ENCODE measurements at regions not wholly inside any gene's neighbourhood (a gene's known extent, or its start where the extent isn't known, plus 50 kb on each side); places are given as distances from the start of the nearest gene placed in this dataset.

DNA sequence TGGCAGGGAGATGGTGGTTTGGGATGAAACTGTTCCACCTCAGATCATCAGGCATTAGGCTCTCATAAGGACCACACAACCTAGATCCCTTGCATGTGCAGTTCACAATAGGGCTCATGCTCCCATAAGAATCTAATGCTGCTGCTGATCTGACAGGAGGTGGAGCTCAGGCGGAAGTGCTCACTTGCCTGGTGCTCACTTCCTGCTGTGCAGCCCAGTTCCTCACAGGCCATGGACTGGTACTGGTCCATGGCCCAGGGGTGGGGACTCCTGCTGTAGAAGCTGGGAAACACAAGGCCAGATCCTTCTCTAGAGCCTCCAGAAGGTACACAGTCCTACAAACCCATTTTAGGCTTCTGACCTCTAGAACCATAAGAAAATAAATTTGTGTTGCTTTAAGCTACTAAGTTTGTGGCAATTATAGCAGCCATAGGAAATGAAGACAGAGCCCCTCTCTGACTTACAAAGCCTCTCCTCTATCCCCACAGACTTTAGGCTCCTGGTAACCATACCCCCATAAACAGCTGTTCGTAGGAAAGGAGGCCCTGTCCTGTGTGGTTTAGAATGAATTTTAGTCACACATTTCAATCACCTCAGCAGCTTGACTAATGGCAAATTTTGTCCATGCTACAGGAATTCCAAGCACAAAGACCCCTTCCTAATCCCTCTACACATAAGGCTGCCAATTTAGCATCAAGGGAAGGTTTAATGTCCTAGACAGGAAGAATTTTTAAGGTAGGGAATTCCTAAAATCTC, 206.1 kb upstream of the PHYHIPL start:
- no peaks in the 10 kb centered on the region for H3K36me3 ChIP-seq (ENCODE audit: insufficient read depth, low read length)
- H3K4me1 ChIP-seq (ENCODE audit: insufficient read depth, low read length): no peaks in the 10 kb centered on the region
- no peak overlapping the region for H3K27ac ChIP-seq (ENCODE audit: low read depth, low read length)
- no peak overlapping the region for H3K4me3 ChIP-seq (ENCODE audit: low read depth in 1 of 2, low read length in 2 of 2)
- H3K9ac ChIP-seq (ENCODE audit: low read length): no peak overlapping the region
- no peaks in the 10 kb centered on the region for H3K9me3 ChIP-seq (ENCODE audit: low read length)
- H3K27me3 ChIP-seq (ENCODE audit: control insufficient read depth in 1 of 2, insufficient read depth in 2 of 2, low read length in 2 of 2): no peaks in the 10 kb centered on the region

DNA sequence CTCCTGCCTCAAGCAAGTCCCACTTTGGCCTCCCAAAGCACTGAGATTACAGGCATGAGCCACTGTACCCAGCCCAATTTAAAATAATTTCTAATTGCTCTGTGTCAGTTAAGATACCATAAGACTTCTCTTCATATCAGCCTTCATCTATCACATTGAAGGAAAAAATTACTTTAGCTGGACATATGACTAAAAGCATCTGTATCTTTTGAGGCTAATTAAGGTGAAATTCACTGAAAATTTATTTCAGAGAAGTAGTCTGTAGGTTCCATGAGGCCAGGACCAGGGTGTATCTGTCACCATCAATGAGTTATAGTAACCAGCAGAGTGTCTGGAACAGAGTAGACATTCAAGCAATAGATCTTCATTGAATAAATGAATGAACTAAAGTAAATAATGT, 205.2 kb upstream of the PHYHIPL start:
- no peaks in the 10 kb centered on the region for H3K36me3 ChIP-seq (ENCODE audit: insufficient read depth, low read length)
- no peaks in the 10 kb centered on the region for H3K4me1 ChIP-seq (ENCODE audit: insufficient read depth, low read length)
- H3K27me3 ChIP-seq (ENCODE audit: control insufficient read depth in 1 of 2, insufficient read depth in 2 of 2, low read length in 2 of 2): no peaks in the 10 kb centered on the region
- H3K9ac ChIP-seq (ENCODE audit: low read length): no peak overlapping the region
- H3K27ac ChIP-seq (ENCODE audit: low read depth, low read length): no peak overlapping the region
- no peaks in the 10 kb centered on the region for H3K9me3 ChIP-seq (ENCODE audit: low read length)
- no peak overlapping the region for H3K4me3 ChIP-seq (ENCODE audit: low read depth in 1 of 2, low read length in 2 of 2)

DNA sequence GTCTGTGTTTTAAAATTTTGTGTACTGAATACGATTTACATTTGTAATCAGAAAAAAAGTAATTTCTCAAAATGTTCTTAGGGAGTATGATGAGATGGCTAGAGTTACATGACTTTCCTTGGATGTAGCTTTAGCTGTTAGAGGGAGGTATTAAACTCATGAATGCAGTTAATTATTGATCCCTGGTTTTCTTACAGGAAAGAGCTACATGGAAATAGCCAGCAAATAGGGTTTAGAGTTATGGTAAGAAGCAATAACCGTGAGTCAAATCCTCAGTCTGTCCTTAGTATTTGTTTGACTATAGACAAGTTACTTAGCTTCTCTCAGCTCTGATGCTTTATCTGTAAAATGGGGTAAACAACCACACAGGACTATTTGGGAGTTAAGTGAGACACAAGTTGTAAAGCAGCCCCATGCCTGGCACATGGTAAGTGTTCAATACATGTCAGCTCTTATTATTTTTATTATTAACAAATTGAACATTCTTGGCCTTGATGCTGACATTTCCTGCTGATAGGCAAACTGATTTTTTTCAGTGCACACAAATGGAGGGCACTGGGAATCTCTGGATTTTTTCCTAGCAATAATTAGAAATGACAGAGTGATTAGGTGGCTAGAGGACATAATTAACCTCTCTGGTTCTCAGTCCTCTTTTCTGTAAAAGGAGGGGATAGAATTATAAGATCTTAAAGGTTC, 204.5 kb upstream of the PHYHIPL start:
- H3K27ac ChIP-seq (ENCODE audit: low read depth, low read length): no peak overlapping the region
- no peaks in the 10 kb centered on the region for H3K27me3 ChIP-seq (ENCODE audit: control insufficient read depth in 1 of 2, insufficient read depth in 2 of 2, low read length in 2 of 2)
- H3K4me1 ChIP-seq (ENCODE audit: insufficient read depth, low read length): no peaks in the 10 kb centered on the region
- no peak overlapping the region for H3K4me3 ChIP-seq (ENCODE audit: low read depth in 1 of 2, low read length in 2 of 2)
- no peaks in the 10 kb centered on the region for H3K36me3 ChIP-seq (ENCODE audit: insufficient read depth, low read length)
- no peak overlapping the region for H3K9ac ChIP-seq (ENCODE audit: low read length)
- H3K9me3 ChIP-seq (ENCODE audit: low read length): no peaks in the 10 kb centered on the region

DNA sequence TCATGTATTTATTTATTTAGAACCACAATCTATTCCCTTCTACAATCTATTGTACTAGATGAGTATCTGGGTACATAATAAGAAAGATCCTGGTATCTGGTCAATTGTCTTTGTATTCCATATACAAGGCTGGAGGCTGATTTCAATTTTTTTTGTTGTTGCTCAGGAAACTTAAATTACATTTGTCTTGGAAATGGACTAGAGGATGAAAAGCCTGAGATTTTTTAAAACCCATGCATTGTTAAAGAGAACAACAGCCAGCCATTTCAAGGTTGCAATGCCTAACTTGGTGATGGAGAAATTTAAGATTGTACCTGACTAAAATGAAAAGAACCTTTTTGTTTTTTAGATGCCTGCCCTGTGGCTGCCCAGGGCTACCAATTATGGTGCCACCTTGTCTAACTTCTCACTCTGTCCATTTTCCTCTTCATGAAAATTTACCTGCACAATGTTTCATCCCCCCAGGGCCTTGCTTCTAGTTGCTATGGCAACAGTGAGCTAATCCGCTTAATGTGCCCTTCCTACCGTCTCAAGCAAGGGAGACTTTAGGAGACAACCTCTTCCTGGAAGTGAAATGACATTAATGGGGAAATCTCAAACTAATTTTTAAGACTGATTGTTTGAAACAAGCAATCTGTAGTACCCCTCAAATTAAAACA, 203.7 kb upstream of the PHYHIPL start:
- Histone ChIP-seq H3K36me3 (ENCODE audit: insufficient read depth, low read length) (no peaks in the 10 kb centered on the region), H3K4me1 (ENCODE audit: insufficient read depth, low read length) (no peaks in the 10 kb centered on the region), H3K27me3 (ENCODE audit: control insufficient read depth in 1 of 2, insufficient read depth in 2 of 2, low read length in 2 of 2) (no peaks in the 10 kb centered on the region), H3K9me3 (ENCODE audit: low read length) (no peaks in the 10 kb centered on the region), H3K27ac (ENCODE audit: low read depth, low read length) (no peak overlapping the region), H3K4me3 (ENCODE audit: low read depth in 1 of 2, low read length in 2 of 2) (no peak overlapping the region), H3K9ac (ENCODE audit: low read length) (no peak overlapping the region)

DNA sequence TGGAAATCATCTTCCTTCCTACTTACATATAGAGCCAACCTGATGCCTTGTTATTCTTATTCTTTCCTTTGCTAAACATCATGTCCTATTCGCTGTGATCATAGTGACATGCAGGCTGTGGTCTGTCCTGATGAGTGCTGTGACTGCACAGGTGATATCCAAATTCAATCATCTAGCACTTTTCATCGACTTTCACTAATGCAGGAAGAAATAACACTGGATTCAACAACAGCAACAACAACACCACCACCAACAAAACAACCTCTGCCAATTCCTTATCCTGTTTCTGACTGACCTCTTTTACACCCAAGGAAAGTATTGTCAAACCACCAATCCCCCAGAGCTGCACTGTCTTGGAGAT, 203.2 kb upstream of the PHYHIPL start:
- no peak overlapping the region for H3K9ac ChIP-seq (ENCODE audit: low read length)
- no peaks in the 10 kb centered on the region for H3K9me3 ChIP-seq (ENCODE audit: low read length)
- H3K36me3 ChIP-seq (ENCODE audit: insufficient read depth, low read length): no peaks in the 10 kb centered on the region
- H3K27ac ChIP-seq (ENCODE audit: low read depth, low read length): no peak overlapping the region
- H3K27me3 ChIP-seq (ENCODE audit: control insufficient read depth in 1 of 2, insufficient read depth in 2 of 2, low read length in 2 of 2): no peaks in the 10 kb centered on the region
- no peak overlapping the region for H3K4me3 ChIP-seq (ENCODE audit: low read depth in 1 of 2, low read length in 2 of 2)
- no peaks in the 10 kb centered on the region for H3K4me1 ChIP-seq (ENCODE audit: insufficient read depth, low read length)

DNA sequence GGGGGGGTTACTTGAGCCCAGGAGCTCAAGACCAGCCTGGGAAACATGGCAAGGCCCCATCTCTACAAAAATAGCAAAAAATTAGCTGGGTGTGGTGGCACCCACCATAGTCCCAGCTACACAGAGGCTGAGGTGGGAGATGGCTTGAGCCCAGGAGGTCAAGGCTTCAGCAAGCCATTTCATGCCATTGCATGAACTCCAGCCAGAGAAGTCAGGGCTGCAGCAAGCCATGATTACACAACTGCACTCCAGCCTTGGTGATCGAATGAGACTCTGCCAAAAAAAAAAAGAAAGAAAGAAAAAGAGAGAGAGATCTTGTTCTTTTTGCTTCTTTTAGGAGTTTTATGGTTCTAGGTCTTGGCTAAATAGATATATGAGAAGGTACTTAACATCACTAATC, 200.2 kb upstream of the PHYHIPL start:
- H3K27ac ChIP-seq (ENCODE audit: low read depth, low read length): no peak overlapping the region
- H3K36me3 ChIP-seq (ENCODE audit: insufficient read depth, low read length): no peaks in the 10 kb centered on the region
- H3K9ac ChIP-seq (ENCODE audit: low read length): no peak overlapping the region
- H3K4me3 ChIP-seq (ENCODE audit: low read depth in 1 of 2, low read length in 2 of 2): no peak overlapping the region
- no peaks in the 10 kb centered on the region for H3K4me1 ChIP-seq (ENCODE audit: insufficient read depth, low read length)
- H3K9me3 ChIP-seq (ENCODE audit: low read length): no peaks in the 10 kb centered on the region
- H3K27me3 ChIP-seq (ENCODE audit: control insufficient read depth in 1 of 2, insufficient read depth in 2 of 2, low read length in 2 of 2): no peaks in the 10 kb centered on the region

DNA sequence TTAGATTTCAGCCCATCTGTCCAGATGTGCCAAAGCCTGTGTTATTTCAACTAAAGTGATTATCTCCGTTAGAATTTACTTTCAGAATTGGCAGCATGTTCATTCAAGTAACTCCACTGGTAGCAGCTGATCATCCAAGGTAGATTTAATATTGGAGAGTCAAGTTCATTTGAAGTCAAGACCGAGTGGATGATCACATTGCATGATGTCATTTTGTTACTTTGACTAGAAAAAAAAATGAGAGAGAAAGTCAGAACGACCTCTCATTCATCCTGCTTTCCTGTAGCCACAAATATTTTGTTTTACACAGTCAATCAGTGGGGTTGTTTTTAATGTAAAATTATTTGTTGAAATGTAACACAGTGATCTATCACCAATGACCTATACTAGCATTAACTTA, 196.7 kb upstream of the PHYHIPL start:
- H3K27ac ChIP-seq (ENCODE audit: low read depth, low read length): no peak overlapping the region
- no peak overlapping the region for H3K4me3 ChIP-seq (ENCODE audit: low read depth in 1 of 2, low read length in 2 of 2)
- no peaks in the 10 kb centered on the region for H3K36me3 ChIP-seq (ENCODE audit: insufficient read depth, low read length)
- H3K9ac ChIP-seq (ENCODE audit: low read length): no peak overlapping the region
- no peaks in the 10 kb centered on the region for H3K27me3 ChIP-seq (ENCODE audit: control insufficient read depth in 1 of 2, insufficient read depth in 2 of 2, low read length in 2 of 2)
- H3K9me3 ChIP-seq (ENCODE audit: low read length): no peaks in the 10 kb centered on the region
- no peaks in the 10 kb centered on the region for H3K4me1 ChIP-seq (ENCODE audit: insufficient read depth, low read length)

DNA sequence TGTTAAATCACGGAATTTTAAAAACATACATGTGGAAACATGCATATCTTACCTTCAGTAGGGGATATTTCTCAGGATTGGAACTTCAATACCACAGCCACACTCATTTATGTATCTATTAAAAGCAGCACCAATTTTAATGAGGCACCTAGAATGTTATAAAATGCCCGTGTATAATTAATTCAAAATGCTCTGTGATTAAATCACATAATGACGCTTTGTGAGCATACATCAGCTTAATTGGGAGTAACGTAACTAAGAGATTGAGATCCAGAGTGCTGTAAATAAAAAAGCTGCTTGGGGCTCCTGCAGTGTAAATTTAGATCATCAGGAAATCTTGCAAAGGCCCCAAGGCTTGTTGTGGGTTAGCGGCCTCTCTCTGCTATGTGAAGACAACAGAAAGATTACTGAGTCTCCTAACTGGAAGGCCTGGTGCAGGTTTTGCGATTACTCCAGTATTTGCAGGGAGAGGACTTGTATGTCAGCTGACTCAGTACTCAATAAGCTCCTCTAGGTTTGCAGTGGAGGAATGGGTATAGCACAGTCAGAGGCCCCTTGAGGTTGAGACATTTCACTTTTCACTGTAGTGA, 195.5 kb upstream of the PHYHIPL start:
- Histone ChIP-seq H3K4me3 (ENCODE audit: low read depth in 1 of 2, low read length in 2 of 2) (no peak overlapping the region), H3K27ac (ENCODE audit: low read depth, low read length) (no peak overlapping the region), H3K9ac (ENCODE audit: low read length) (no peak overlapping the region), H3K9me3 (ENCODE audit: low read length) (no peaks in the 10 kb centered on the region), H3K36me3 (ENCODE audit: insufficient read depth, low read length) (no peaks in the 10 kb centered on the region), H3K4me1 (ENCODE audit: insufficient read depth, low read length) (no peaks in the 10 kb centered on the region), H3K27me3 (ENCODE audit: control insufficient read depth in 1 of 2, insufficient read depth in 2 of 2, low read length in 2 of 2) (no peaks in the 10 kb centered on the region)

DNA sequence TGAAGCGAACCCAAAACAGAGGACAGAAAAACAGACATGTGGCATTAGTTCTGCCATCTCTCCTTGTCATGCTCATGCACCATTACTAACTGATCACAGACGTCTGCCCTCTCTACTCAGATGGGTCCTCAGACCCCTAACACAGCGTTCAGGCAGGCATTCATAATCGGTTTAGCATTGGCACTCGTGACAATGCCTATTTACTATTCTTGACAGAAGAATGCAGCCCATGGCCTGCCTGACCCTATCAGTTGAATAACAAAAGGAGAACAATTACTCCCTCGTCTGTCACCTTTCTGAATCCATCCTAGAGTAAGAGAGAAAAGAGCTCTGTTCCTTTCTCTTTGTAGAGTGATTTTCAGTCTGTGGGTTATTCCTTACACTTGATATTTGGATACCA, 194.6 kb upstream of the PHYHIPL start:
- Histone ChIP-seq H3K4me3 (ENCODE audit: low read depth in 1 of 2, low read length in 2 of 2) (no peak overlapping the region), H3K9me3 (ENCODE audit: low read length) (no peaks in the 10 kb centered on the region), H3K27ac (ENCODE audit: low read depth, low read length) (no peak overlapping the region), H3K9ac (ENCODE audit: low read length) (no peak overlapping the region), H3K36me3 (ENCODE audit: insufficient read depth, low read length) (no peaks in the 10 kb centered on the region), H3K27me3 (ENCODE audit: control insufficient read depth in 1 of 2, insufficient read depth in 2 of 2, low read length in 2 of 2) (no peaks in the 10 kb centered on the region), H3K4me1 (ENCODE audit: insufficient read depth, low read length) (no peaks in the 10 kb centered on the region)

DNA sequence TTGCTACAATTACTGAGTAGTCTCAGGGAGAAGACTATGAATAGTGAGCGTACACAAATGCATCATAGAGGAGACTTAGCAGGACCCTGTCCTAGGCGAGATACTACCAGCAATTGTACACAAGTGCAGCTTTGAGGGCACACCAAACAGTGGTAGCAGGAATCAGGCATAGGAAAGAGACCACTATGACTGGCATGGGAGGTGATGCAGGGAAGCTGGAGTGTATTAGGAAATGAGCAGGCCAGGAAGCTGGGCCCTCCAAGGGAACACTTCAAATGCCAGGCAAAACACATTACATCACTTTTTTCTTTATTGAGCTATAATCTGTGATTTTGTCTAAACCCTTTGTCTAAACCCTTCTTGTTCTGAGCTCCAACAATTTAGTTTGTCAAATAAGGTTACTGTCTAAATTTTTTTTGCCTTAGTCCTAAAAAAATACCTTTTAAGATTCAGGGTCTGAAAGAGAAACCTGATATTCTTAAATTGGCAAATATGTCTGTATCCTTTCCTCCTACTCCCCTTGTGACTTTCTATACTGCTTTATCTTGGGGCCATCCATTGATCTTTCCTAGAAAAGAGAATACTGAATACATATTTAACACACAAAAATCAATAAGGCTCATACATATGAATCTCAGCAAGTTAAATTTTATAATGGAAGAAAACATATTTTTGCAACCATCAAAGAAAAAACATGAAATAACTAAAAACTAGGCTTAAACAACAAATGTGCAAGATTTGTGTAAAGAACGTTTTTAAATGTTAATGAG, 193.8 kb upstream of the PHYHIPL start:
- H3K9ac ChIP-seq (ENCODE audit: low read length): no peak overlapping the region
- no peak overlapping the region for H3K27ac ChIP-seq (ENCODE audit: low read depth, low read length)
- no peaks in the 10 kb centered on the region for H3K4me1 ChIP-seq (ENCODE audit: insufficient read depth, low read length)
- no peak overlapping the region for H3K4me3 ChIP-seq (ENCODE audit: low read depth in 1 of 2, low read length in 2 of 2)
- H3K27me3 ChIP-seq (ENCODE audit: control insufficient read depth in 1 of 2, insufficient read depth in 2 of 2, low read length in 2 of 2): no peaks in the 10 kb centered on the region
- H3K9me3 ChIP-seq (ENCODE audit: low read length): no peaks in the 10 kb centered on the region
- no peaks in the 10 kb centered on the region for H3K36me3 ChIP-seq (ENCODE audit: insufficient read depth, low read length)

DNA sequence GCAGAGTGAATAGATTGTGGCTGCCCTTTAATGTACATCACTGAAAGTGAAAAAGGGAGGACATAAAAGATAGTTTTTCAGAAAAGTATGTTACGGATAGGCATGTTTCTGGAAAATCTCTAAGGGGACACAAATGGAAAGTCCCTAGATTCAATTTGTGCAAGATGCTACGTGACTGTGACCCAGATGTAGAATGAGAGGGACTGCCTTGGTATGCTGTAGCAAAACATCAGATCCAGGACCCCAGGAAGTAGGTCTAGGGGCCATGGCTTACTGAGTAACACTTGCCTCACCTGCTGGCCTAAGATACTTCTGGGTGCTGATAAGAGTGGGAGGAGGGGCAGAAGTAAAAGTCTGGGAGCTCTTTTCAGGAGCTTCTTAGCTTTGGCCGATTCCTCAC, 191.2 kb upstream of the PHYHIPL start:
- H3K27ac ChIP-seq (ENCODE audit: low read depth, low read length): no peak overlapping the region
- H3K4me1 ChIP-seq (ENCODE audit: insufficient read depth, low read length): no peaks in the 10 kb centered on the region
- H3K9ac ChIP-seq (ENCODE audit: low read length): no peak overlapping the region
- H3K36me3 ChIP-seq (ENCODE audit: insufficient read depth, low read length): no peaks in the 10 kb centered on the region
- no peaks in the 10 kb centered on the region for H3K27me3 ChIP-seq (ENCODE audit: control insufficient read depth in 1 of 2, insufficient read depth in 2 of 2, low read length in 2 of 2)
- no peak overlapping the region for H3K4me3 ChIP-seq (ENCODE audit: low read depth in 1 of 2, low read length in 2 of 2)
- no peaks in the 10 kb centered on the region for H3K9me3 ChIP-seq (ENCODE audit: low read length)

Measured in muscle layer of colon (tissue), 2 donors.